Mucosa of descending colon (tissue), 3 donors: ENCODE measurements at regions not wholly inside any gene's neighbourhood (a gene's known extent, or its start where the extent isn't known, plus 50 kb on each side); places are given as distances from the start of the nearest gene placed in this dataset.
A peak's percentile ranks its signal among the peaks of the same experiment; 100 is the strongest.

Source experiments
- ATAC-seq: fragments of 200-7000 bp; cut with Tn5 transposase; one replicate; pipeline ENCODE4 v1.9.1; 2020; ENCODE audit warnings: mild to moderate bottlenecking, moderate library complexity
- DNase-seq, 3 donors: peaks; one replicate each; pipeline ENCODE4 v3.0.0-alpha.2; 2020
- H3K36me3 ChIP-seq: fragments of 200-600 bp; one replicate; pipeline ENCODE4 v1.8.0; 2021; ENCODE audit warnings: low read depth, mild to moderate bottlenecking
- H3K4me1 ChIP-seq: fragments of 200-600 bp; one replicate; pipeline ENCODE4 v1.8.0; 2021; ENCODE audit warnings: low read depth, mild to moderate bottlenecking
- H3K4me3 ChIP-seq: fragments of 200-600 bp; one replicate; pipeline ENCODE4 v1.8.0; 2021; ENCODE audit warnings: mild to moderate bottlenecking
- H3K9me3 ChIP-seq: fragments of 200-600 bp; one replicate; pipeline ENCODE4 v1.8.0; 2021; ENCODE audit warnings: mild to moderate bottlenecking
- CTCF ChIP-seq: fragments of 200-600 bp; IDR thresholded peaks from one replicate; pipeline ENCODE4 v1.8.0; 2022; ENCODE audit warnings: antibody characterized with exemption, mild to moderate bottlenecking
- intact Hi-C, 2 donors: fragments of 100-400 bp; cut with DNase I in 1 of 2; cut with micrococcal nuclease in 1 of 2; formaldehyde crosslinking; loops; one replicate each; pipeline versions ENCODE4 v1.11.0 to v1.11.1; 2022; cut with DNase I, micrococcal nuclease
- donor health status: DM: no; HTN: no; CAD: no; lungs with moderate emphysema.
- donor health status: DM: no; HTN: no; CAD: no.
- donor health status: DM: no; HTN: yes; CAD: no.

- ATAC-seq (no peak), DNase-seq (no peak)
These were observed 83.6 kb upstream of the NPAS2 start for GRCh38 chr2:100736121-100736915.

GRCh38 chr2:100739735-100740432 is 80.1 kb upstream of the NPAS2 start:
- intact Hi-C loops, result no loop called here
- ATAC-seq (no peak), DNase-seq (no peak)
- H3K4me3 ChIP-seq, result no peak overlapping the region
- TF ChIP-seq CTCF, result no peak
- H3K4me1 ChIP-seq, result no peaks in the 10 kb centered on the region
- no peaks in the 10 kb centered on the region for H3K9me3 ChIP-seq
- H3K36me3 ChIP-seq, result no peaks in the 10 kb centered on the region

More at GRCh38 chr2:100736121-100736915, 83.6 kb upstream of the NPAS2 start:
- Histone ChIP-seq H3K4me3 (no peak overlapping the region), H3K36me3 (no peaks in the 10 kb centered on the region), H3K9me3 (no peaks in the 10 kb centered on the region), H3K4me1 (no peaks in the 10 kb centered on the region)
- TF ChIP-seq CTCF, result no peak
- intact Hi-C loops, result no loop called here

- Histone ChIP-seq H3K9me3 (no peaks in the 10 kb centered on the region), H3K4me3 (no peak overlapping the region), H3K36me3 (no peaks in the 10 kb centered on the region), H3K4me1 (no peaks in the 10 kb centered on the region)
- no peak for DNase-seq
- no peak for TF ChIP-seq CTCF
- ATAC-seq, result no peak
- intact Hi-C loops, result no loop called here
These were observed 78.1 kb upstream of the NPAS2 start for GRCh38 chr2:100741880-100742276.

GRCh38 chr2:100742277-100743254 is 77.4 kb upstream of the NPAS2 start:
- DNase-seq (peak in 1 of 3 donors; percentile 31), ATAC-seq (peak; percentile 65)
- Histone ChIP-seq H3K4me1 (no peaks in the 10 kb centered on the region), H3K9me3 (no peaks in the 10 kb centered on the region), H3K36me3 (no peaks in the 10 kb centered on the region), H3K4me3 (no peak overlapping the region)
- intact Hi-C loops, result no loop called here
- no peak for TF ChIP-seq CTCF

DNA sequence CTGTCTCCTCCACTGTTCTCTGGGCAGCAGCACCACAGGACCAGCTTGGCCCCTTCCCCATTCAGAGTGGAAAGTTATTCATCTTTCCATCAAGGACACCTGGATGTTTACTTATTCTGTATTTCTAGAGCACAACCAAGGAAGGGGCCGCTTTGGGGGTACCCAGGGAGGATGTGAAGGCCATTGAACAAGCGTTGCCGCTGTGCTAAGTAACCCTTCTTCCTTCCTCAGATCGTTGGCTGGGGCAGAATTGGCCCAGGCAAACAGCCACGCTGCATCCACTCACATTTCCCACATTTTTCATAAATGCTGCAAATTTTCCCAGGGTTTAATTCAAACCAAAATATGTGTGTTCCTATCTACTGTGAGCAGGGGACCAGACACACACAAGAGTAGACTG is 76.2 kb upstream of the NPAS2 start:
- Histone ChIP-seq H3K4me3 (no peak overlapping the region), H3K4me1 (no peaks in the 10 kb centered on the region), H3K9me3 (no peaks in the 10 kb centered on the region), H3K36me3 (no peaks in the 10 kb centered on the region)
- no peak for TF ChIP-seq CTCF
- ATAC-seq (no peak), DNase-seq (no peak)
- intact Hi-C loops, result no loop called here
